GM12878 (cell line): ENCODE measurements at regions not wholly inside any gene's neighbourhood (a gene's known extent, or its start where the extent isn't known, plus 50 kb on each side); places are given as distances from the start of the nearest gene placed in this dataset.

Source experiments
- ATAC-seq: fragments of 200-7000 bp; cut with Tn5 transposase; 3 replicates; pipeline ENCODE4 v1.9.1; 2020; ENCODE audit warnings: mild to moderate bottlenecking, moderate library complexity
- BruUV-seq: library from RNA; stranded (reverse); fragments of 400-500 nt; replicated peaks from 2 replicates; lab custom pipeline; 2021; lab: Mats Ljungman, UMichigan
- CTCF ChIA-PET: fragments of 300-600 bp; sonication (Branson Sonifier 250); formaldehyde crosslinking; extraction: SDS; loops from one replicate; lab custom pipeline; 2021; ENCODE audit warnings: inconsistent platforms; lab: Yijun Ruan, JAX
- POLR2A ChIA-PET: fragments of 350-600 bp; formaldehyde crosslinking; extraction: SDS; loops from one replicate; lab custom pipeline; 2021; ENCODE audit warnings: inconsistent platforms; lab: Charles Lee
- RAD21 ChIA-PET: fragments of 300-600 bp; sonication (Branson Sonifier 250); formaldehyde crosslinking; loops from one replicate; lab custom pipeline; 2023; ENCODE audit warnings: antibody characterized with exemption; ENCODE audit not compliant: unreplicated experiment; lab: Charles Lee
- SMC1A ChIA-PET: fragments of 300-600 bp; sonication (Branson Sonifier 250); formaldehyde crosslinking; loops from one replicate; lab custom pipeline; 2023; ENCODE audit not compliant: unreplicated experiment, uncharacterized antibody; lab: Charles Lee
- DNase-seq: peaks from one replicate; pipeline ENCODE4 v3.0.0-alpha.2; 2011; ENCODE audit warnings: low read depth, low spot score
- FAIRE-seq: peaks from 3 replicates; lab custom pipeline; 2011; peaks lifted over from hg19 to GRCh38; lab: Jason Lieb, UNC
- H2AFZ ChIP-seq: 2 replicates; pipeline ENCODE4 v1.6.0; 2011; ENCODE audit warnings: low read depth, low read length, control low read depth; ENCODE audit not compliant: control insufficient read depth
- H3K27ac ChIP-seq: 2 replicates; pipeline ENCODE4 v1.5.1; 2011; ENCODE audit warnings: control low read depth; ENCODE audit not compliant: control insufficient read depth, insufficient read depth
- H3K27me3 ChIP-seq, 2 experiments: replicated peaks in 1 of 2; 2 replicates each; pipeline versions ENCODE4 v1.6.0 to v1.6.1; 2011; ENCODE audit warnings: low read length in 1 of 2; ENCODE audit not compliant: control insufficient read depth in 2 of 2, insufficient read depth in 2 of 2
- H3K36me3 ChIP-seq, 2 experiments: 2 replicates each; pipeline ENCODE4 v1.5.1; 2011; ENCODE audit warnings: low read length in 1 of 2; ENCODE audit not compliant: control insufficient read depth in 2 of 2, insufficient read depth in 2 of 2
- H3K4me1 ChIP-seq: 2 replicates; pipeline ENCODE4 v1.6.1; 2011; ENCODE audit warnings: mild to moderate bottlenecking, low read length, moderate library complexity, mixed read lengths; ENCODE audit not compliant: control insufficient read depth, insufficient read depth
- H3K4me2 ChIP-seq: 2 replicates; pipeline ENCODE4 v1.6.0; 2011; ENCODE audit warnings: control low read depth; ENCODE audit not compliant: control insufficient read depth, insufficient read depth
- H3K4me3 ChIP-seq: fragments of 200-600 bp; sonication (generic); 2 replicates; pipeline ENCODE4 v1.5.1; 2016
- H3K79me2 ChIP-seq: 2 replicates; pipeline ENCODE4 v1.6.0; 2011; ENCODE audit warnings: low read length; ENCODE audit not compliant: control insufficient read depth, insufficient read depth
- H3K9ac ChIP-seq: 2 replicates; pipeline ENCODE4 v1.8.0; 2011; ENCODE audit warnings: low read length, control low read depth, mixed read lengths; ENCODE audit not compliant: control insufficient read depth, insufficient read depth
- H3K9me3 ChIP-seq: replicated peaks from 3 replicates; pipeline ENCODE4 v1.5.1; 2011; ENCODE audit warnings: mild to moderate bottlenecking, low read length; ENCODE audit not compliant: control insufficient read depth, insufficient read depth
- H4K20me1 ChIP-seq: 2 replicates; pipeline ENCODE4 v1.6.0; 2011; ENCODE audit not compliant: control insufficient read depth, insufficient read depth
- CHD1 ChIP-seq: IDR thresholded peaks from 2 replicates; pipeline ENCODE4 v1.6.1; 2012; ENCODE audit warnings: low read depth, low read length, improper control_type of control experiment
- CREM ChIP-seq: IDR thresholded peaks from 2 replicates; pipeline ENCODE4 v1.6.1; 2014; ENCODE audit warnings: antibody characterized with exemption, low read depth
- ESRRA ChIP-seq: IDR thresholded peaks from 2 replicates; pipeline ENCODE4 v1.6.1; 2012; ENCODE audit warnings: mild to moderate bottlenecking, low read length, improper control_type of control experiment
- HDGF ChIP-seq: fragments of 450-650 bp; IDR thresholded peaks from 2 replicates; pipeline ENCODE4 v1.6.1; 2016; ENCODE audit warnings: antibody characterized with exemption
- HSF1 ChIP-seq: fragments of 150-350 bp; IDR thresholded peaks from 2 replicates; pipeline ENCODE4 v1.6.1; 2014; ENCODE audit warnings: mild to moderate bottlenecking, low read depth, low read length
- IKZF2 ChIP-seq, 2 experiments: fragments of 450-650 bp; IDR thresholded peaks; 2 replicates each; pipeline ENCODE4 v1.6.1; 2017; ENCODE audit warnings: mild to moderate bottlenecking in 2 of 2, moderate library complexity in 2 of 2
- IRF4 ChIP-seq: IDR thresholded peaks from 2 replicates; pipeline ENCODE4 v1.6.1; 2011; ENCODE audit warnings: low read depth, low read length
- KLF5 ChIP-seq: fragments of 450-650 bp; IDR thresholded peaks from 2 replicates; pipeline ENCODE4 v1.6.1; 2014; ENCODE audit warnings: mild to moderate bottlenecking; ENCODE audit not compliant: partially characterized antibody
- NFIC ChIP-seq: IDR thresholded peaks from 2 replicates; pipeline ENCODE4 v1.6.1; 2012; ENCODE audit warnings: low read depth, mild to moderate bottlenecking, inconsistent platforms, low read length, moderate library complexity
- NRF1 ChIP-seq: conservative IDR thresholded peaks from 2 replicates; pipeline ENCODE4 v1.6.1; 2011; ENCODE audit warnings: mild to moderate bottlenecking, low read depth, low read length, improper control_type of control experiment
- PAX8 ChIP-seq: fragments of 450-650 bp; IDR thresholded peaks from 2 replicates; pipeline ENCODE4 v1.6.1; 2017; ENCODE audit warnings: mild to moderate bottlenecking, moderate library complexity
- RAD51 ChIP-seq: fragments of 450-650 bp; IDR thresholded peaks from 2 replicates; pipeline ENCODE4 v1.6.1; 2016; ENCODE audit warnings: moderate library complexity, mild to moderate bottlenecking, inconsistent platforms
- SMC3 ChIP-seq: IDR thresholded peaks from 2 replicates; pipeline ENCODE4 v1.6.1; 2011; ENCODE audit warnings: low read length, improper control_type of control experiment, borderline replicate concordance
- SREBF1 ChIP-seq: IDR thresholded peaks from 2 replicates; pipeline ENCODE4 v1.6.1; 2012; ENCODE audit warnings: mild to moderate bottlenecking, low read length
- STAT1 ChIP-seq: fragments of 450-650 bp; conservative IDR thresholded peaks from 2 replicates; pipeline ENCODE4 v1.6.1; 2014; ENCODE audit warnings: antibody characterized with exemption, mild to moderate bottlenecking
- SUPT20H ChIP-seq: IDR thresholded peaks from 2 replicates; pipeline ENCODE4 v1.6.1; 2011; ENCODE audit warnings: low read depth, mild to moderate bottlenecking, low read length, moderate library complexity, borderline replicate concordance; ENCODE audit not compliant: control insufficient read depth
- USF1 ChIP-seq: IDR thresholded peaks from 2 replicates; pipeline ENCODE4 v1.6.1; 2011; ENCODE audit warnings: borderline replicate concordance, low read depth, mild to moderate bottlenecking, moderate library complexity, mixed read lengths, low read length; ENCODE audit not compliant: insufficient read depth; ENCODE audit errors: extremely low read length
- YBX1 ChIP-seq: fragments of 450-650 bp; IDR thresholded peaks from 2 replicates; pipeline ENCODE4 v1.6.1; 2016; ENCODE audit warnings: antibody characterized with exemption
- ZNF24 ChIP-seq: fragments of 450-650 bp; IDR thresholded peaks from 2 replicates; pipeline ENCODE4 v1.6.1; 2017; ENCODE audit warnings: antibody characterized with exemption, mild to moderate bottlenecking
- ZSCAN29 ChIP-seq: fragments of 450-650 bp; IDR thresholded peaks from 2 replicates; pipeline ENCODE4 v1.6.1; 2017; ENCODE audit warnings: mild to moderate bottlenecking, moderate library complexity
- WGBS: methylation state at CpG from one replicate; pipeline ENCODE4 v1.1.6; 2016; ENCODE audit warnings: low lambda C conversion rate; ENCODE audit not compliant: insufficient replicate concordance, insufficient coverage; ENCODE audit errors: missing lambda C conversion rate; 5-methylcytosine and 5-hydroxymethylcytosine counted together
- in situ Hi-C: fragments of 300-500 bp; cut with MboI; formaldehyde crosslinking; loops from 9 replicates; pipeline ENCODE4 v1.14.3; 2018; ENCODE audit warnings: mixed read lengths
- intact Hi-C: fragments of 100-400 bp; cut with micrococcal nuclease; formaldehyde crosslinking; loops from one replicate; pipeline ENCODE4 v1.14.2; 2022; ENCODE audit not compliant: unreplicated experiment

DNA sequence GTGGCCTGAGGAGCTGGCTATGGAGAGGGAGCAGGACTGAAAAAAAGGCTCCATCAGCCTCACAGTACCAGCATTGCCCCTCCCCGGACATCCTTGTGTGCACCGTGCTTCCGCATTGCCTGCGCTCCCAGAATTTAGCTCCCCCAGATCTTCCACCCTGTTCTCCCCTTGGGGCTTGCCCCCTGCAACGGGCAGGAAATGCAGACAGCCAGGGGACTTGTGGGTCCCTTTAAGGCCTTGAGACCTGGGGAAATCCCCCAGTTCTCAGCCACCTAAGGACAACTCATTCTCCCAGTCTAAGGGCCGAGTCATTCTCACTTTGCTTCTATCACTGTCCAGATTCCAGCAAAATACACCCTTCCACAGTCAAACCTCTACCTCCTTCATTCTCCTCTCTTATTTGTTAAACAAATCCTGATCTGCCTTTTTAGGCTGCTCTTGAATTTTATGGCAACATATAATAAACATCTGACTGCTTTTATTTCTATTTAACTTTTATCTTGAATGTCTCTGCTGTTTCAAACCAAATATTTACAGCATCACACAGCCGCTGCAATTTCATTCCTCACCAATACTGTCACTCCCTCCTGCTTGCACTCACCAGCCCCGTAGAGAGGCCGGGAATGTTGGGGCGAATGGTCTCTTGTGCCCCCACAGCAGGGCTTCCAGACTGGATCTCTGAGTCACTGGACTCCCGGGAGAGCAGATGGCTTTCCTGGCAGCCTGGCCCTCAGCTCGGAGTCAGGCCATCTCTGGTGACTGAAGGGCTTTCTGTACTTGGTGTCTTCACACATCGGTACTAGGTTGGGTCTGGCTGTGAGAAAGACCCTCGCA, 221.9 kb downstream of the TSHZ3 start:
- FAIRE-seq: no peak
- POLR2A ChIA-PET: no interaction called here
- H2AFZ ChIP-seq: no peak overlapping the region
- no peaks in the 10 kb centered on the region for H3K4me1 ChIP-seq
- no peak for ATAC-seq
- no peak for TF ChIP-seq HSF1
- no peak for TF ChIP-seq YBX1
- TF ChIP-seq ZSCAN29: no peak
- TF ChIP-seq SUPT20H: no peak
- no peak for TF ChIP-seq NFIC
- no peak for TF ChIP-seq HDGF
- TF ChIP-seq KLF5: no peak
- no peak for TF ChIP-seq IRF4
- TF ChIP-seq IKZF2 (IDR thresholded peaks at IDR 0.05): no peak
- no peak for TF ChIP-seq USF1
- TF ChIP-seq STAT1: no peak
- TF ChIP-seq SMC3: no peak
- no peak for TF ChIP-seq SREBF1
- no peak for TF ChIP-seq ZNF24
- TF ChIP-seq RAD51: no peak
- no peak for TF ChIP-seq PAX8
- no peak for TF ChIP-seq CHD1
- no peak for TF ChIP-seq CREM
- no peak for TF ChIP-seq ESRRA
- TF ChIP-seq NRF1: no peak
- H3K4me2 ChIP-seq: no peak overlapping the region
- RAD21 ChIA-PET: no interaction called here
- intact Hi-C loops: no loop called here
- H3K36me3 ChIP-seq: no peaks in the 10 kb centered on the region
- no peak overlapping the region for H3K27ac ChIP-seq
- H3K4me3 ChIP-seq: no peak overlapping the region
- no peak overlapping the region for H3K9ac ChIP-seq
- H3K27me3 ChIP-seq: no peaks in the 10 kb centered on the region
- DNase-seq: no peak
- H3K9me3 ChIP-seq: no peaks in the 10 kb centered on the region; the same call in 2 of the 3 replicates
- SMC1A ChIA-PET: no interaction called here
- no peaks in the 10 kb centered on the region for H4K20me1 ChIP-seq
- CTCF ChIA-PET: no interaction called here
- no TSS peak for BruUV-seq
- WGBS: 43% methylated on average over 14 of the region's 14 CpGs
- in situ Hi-C loops: no loop called here
- H3K79me2 ChIP-seq: no peaks in the 10 kb centered on the region
